DOHH2 (cell line): ENCODE measurements at regions not wholly inside any gene's neighbourhood (a gene's known extent, or its start where the extent isn't known, plus 50 kb on each side); places are given as distances from the start of the nearest gene placed in this dataset.

ENCODE experiments used
- H3F3A ChIP-seq: fragments of 200-600 bp; sonication (generic), shearing (Covaris generic); 2 replicates; pipeline ENCODE4 v1.6.0; 2016; ENCODE audit warnings: antibody characterized with exemption, mild to moderate bottlenecking; ENCODE audit not compliant: control insufficient read depth, insufficient read depth
- H3K27ac ChIP-seq: fragments of 200-600 bp; sonication (generic); 2 replicates; pipeline ENCODE4 v1.5.1; 2014; ENCODE audit warnings: low read depth, mild to moderate bottlenecking, low read length, moderate library complexity
- H3K27me3 ChIP-seq: fragments of 200-600 bp; sonication (generic); 2 replicates; pipeline ENCODE4 v1.6.1; 2014; ENCODE audit warnings: mild to moderate bottlenecking, low read length, mixed read lengths; ENCODE audit not compliant: control insufficient read depth
- H3K36me3 ChIP-seq: fragments of 200-600 bp; sonication (generic); 2 replicates; pipeline ENCODE4 v1.6.1; 2014; ENCODE audit warnings: mild to moderate bottlenecking, low read length, moderate library complexity, mixed read lengths; ENCODE audit not compliant: control insufficient read depth
- H3K4me1 ChIP-seq: fragments of 200-600 bp; sonication (generic); 2 replicates; pipeline ENCODE4 v1.6.1; 2014; ENCODE audit warnings: mild to moderate bottlenecking, low read length, mixed read lengths; ENCODE audit not compliant: control insufficient read depth
- H3K4me2 ChIP-seq: fragments of 200-600 bp; sonication (generic); 2 replicates; pipeline ENCODE4 v1.6.0; 2014; ENCODE audit warnings: mild to moderate bottlenecking, low read length, moderate library complexity
- H3K4me3 ChIP-seq: fragments of 200-600 bp; sonication (generic); 2 replicates; pipeline ENCODE4 v1.5.1; 2014; ENCODE audit warnings: mild to moderate bottlenecking, low read length, mixed read lengths
- H3K79me2 ChIP-seq: fragments of 200-600 bp; sonication (generic); 2 replicates; pipeline ENCODE4 v1.6.1; 2014; ENCODE audit warnings: mild to moderate bottlenecking, low read length, mixed read lengths; ENCODE audit not compliant: control insufficient read depth
- H3K9me2 ChIP-seq: fragments of 200-600 bp; sonication (generic); replicated peaks from 2 replicates; pipeline ENCODE4 v1.6.1; 2014; ENCODE audit warnings: mild to moderate bottlenecking, low read length, mixed read lengths; ENCODE audit not compliant: control insufficient read depth
- H3K9me3 ChIP-seq: fragments of 200-600 bp; sonication (generic); 2 replicates; pipeline ENCODE4 v1.6.1; 2014; ENCODE audit warnings: antibody characterized with exemption, low read length, mixed read lengths; ENCODE audit not compliant: control insufficient read depth, insufficient read depth
- H4K20me1 ChIP-seq: fragments of 200-600 bp; sonication (generic); 2 replicates; pipeline ENCODE4 v1.6.0; 2014; ENCODE audit warnings: low read depth, mild to moderate bottlenecking, antibody characterized with exemption, low read length, moderate library complexity; ENCODE audit not compliant: control insufficient read depth, insufficient read depth
- EZH2phosphoT487 ChIP-seq: fragments of 200-600 bp; sonication (generic); IDR thresholded peaks from 2 replicates; pipeline ENCODE4 v1.6.1; 2017; ENCODE audit warnings: borderline replicate concordance, mild to moderate bottlenecking, antibody characterized with exemption, low read length, moderate library complexity, mixed read lengths
- TF ChIP-seq, protein P1 (sequence below): fragments of 200-600 bp; sonication (generic); IDR thresholded peaks from one replicate; pipeline ENCODE4 v1.5.1; 2014; ENCODE audit warnings: antibody characterized with exemption, mild to moderate bottlenecking, low read depth, low read length; ENCODE audit not compliant: poor library complexity, severe bottlenecking

DNA sequence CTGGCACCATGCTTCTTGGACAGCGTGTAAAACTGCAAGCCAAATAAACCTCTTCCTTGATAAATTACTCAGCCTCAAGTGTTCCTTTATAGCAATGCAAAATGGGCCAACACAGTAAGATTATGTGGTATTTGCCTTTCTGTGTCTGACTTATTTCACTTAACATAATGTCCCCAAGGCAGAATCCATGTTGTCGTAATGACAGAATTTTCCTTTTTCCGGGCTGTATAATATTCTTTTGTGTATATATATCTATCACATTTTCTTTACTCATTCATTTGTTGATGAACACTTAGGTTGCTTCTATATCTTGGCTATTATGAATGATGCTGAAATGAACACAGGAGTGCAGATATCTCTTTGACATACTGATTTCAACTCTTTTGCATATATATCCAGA, 209.1 kb upstream of the PTER start:
- no peak overlapping the region for H3K27ac ChIP-seq
- peaks cover 4% of the 10 kb centered on the region; the same call in 1 of the 2 replicates for H3K9me3 ChIP-seq
- H3K4me3 ChIP-seq = no peak overlapping the region
- H3K9me2 ChIP-seq = no peaks in the 10 kb centered on the region
- no peak overlapping the region for H3K4me2 ChIP-seq
- H4K20me1 ChIP-seq = no peaks in the 10 kb centered on the region
- no peaks in the 10 kb centered on the region for H3F3A ChIP-seq
- TF ChIP-seq, protein P1, sequence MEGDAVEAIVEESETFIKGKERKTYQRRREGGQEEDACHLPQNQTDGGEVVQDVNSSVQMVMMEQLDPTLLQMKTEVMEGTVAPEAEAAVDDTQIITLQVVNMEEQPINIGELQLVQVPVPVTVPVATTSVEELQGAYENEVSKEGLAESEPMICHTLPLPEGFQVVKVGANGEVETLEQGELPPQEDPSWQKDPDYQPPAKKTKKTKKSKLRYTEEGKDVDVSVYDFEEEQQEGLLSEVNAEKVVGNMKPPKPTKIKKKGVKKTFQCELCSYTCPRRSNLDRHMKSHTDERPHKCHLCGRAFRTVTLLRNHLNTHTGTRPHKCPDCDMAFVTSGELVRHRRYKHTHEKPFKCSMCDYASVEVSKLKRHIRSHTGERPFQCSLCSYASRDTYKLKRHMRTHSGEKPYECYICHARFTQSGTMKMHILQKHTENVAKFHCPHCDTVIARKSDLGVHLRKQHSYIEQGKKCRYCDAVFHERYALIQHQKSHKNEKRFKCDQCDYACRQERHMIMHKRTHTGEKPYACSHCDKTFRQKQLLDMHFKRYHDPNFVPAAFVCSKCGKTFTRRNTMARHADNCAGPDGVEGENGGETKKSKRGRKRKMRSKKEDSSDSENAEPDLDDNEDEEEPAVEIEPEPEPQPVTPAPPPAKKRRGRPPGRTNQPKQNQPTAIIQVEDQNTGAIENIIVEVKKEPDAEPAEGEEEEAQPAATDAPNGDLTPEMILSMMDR = no peak
- no peak for TF ChIP-seq EZH2phosphoT487
- no peaks in the 10 kb centered on the region for H3K79me2 ChIP-seq
- no peaks in the 10 kb centered on the region for H3K27me3 ChIP-seq
- H3K4me1 ChIP-seq = no peaks in the 10 kb centered on the region
- H3K36me3 ChIP-seq = no peaks in the 10 kb centered on the region

DNA sequence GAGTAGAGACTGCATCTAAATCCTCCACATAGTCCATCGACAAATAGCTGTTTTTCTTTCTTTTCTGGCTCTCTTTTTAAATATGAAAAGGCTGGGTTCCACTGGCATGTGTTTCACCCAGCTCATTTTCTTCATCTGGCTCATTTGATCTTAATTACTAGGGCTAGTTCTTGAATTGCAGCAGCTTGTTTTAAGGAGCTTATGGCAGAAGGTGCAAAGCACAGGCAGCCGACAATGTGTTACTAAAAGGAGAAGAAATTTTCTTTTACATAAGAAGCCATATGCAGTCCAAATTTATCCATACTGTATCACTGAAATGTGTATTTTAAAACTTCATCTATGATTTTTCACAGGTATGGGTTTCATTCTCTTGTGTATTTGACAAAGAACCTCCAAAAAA, 205.6 kb upstream of the PTER start:
- Histone ChIP-seq H3K79me2 (no peaks in the 10 kb centered on the region), H3K27ac (no peak overlapping the region), H3K36me3 (no peaks in the 10 kb centered on the region), H3K4me1 (no peaks in the 10 kb centered on the region), H4K20me1 (no peaks in the 10 kb centered on the region), H3K9me3 (peaks cover 4% of the 10 kb centered on the region; the same call in 1 of the 2 replicates), H3K4me3 (no peak overlapping the region), H3F3A (no peaks in the 10 kb centered on the region), H3K9me2 (no peaks in the 10 kb centered on the region), H3K27me3 (no peaks in the 10 kb centered on the region), H3K4me2 (no peak overlapping the region)
- TF ChIP-seq, protein P1 = no peak
- TF ChIP-seq EZH2phosphoT487 = no peak

DNA sequence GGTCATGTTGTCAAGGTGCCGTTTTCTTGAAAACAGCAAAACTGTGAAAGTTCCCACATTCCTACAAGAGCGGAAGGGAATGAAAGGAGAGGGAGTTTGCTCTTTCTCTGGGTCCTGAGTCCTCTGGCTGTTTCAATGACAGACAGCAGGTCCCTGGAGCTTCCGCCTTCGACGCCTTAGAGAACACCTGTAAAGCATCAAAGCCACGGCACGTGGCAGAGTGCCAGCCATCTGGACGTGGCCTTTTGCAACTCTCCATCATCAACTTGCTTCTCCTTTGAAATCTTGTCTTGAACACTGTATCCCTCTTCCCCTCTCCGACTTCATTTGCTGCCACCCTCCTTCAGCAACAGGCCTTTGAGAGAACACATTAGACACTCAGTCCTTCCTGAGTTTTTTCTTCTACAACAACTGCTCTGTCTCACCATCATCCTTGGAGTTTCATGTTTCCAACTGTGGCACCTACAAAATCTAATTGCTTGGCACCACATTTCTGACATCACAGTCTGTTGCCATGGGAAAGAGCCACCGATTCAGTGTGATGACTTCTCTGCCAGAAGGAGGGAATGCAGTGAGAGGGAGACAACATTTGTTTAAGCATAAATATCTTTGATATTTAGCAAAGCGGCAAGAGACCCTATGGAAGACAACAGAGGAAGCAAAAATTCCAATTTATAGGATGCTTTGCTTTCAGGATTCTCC, 204.9 kb upstream of the PTER start:
- no peaks in the 10 kb centered on the region for H3F3A ChIP-seq
- no peaks in the 10 kb centered on the region for H3K79me2 ChIP-seq
- H4K20me1 ChIP-seq = no peaks in the 10 kb centered on the region
- H3K27ac ChIP-seq = no peak overlapping the region
- H3K36me3 ChIP-seq = no peaks in the 10 kb centered on the region
- no peak overlapping the region for H3K4me3 ChIP-seq
- H3K27me3 ChIP-seq = no peaks in the 10 kb centered on the region
- no peaks in the 10 kb centered on the region for H3K9me2 ChIP-seq
- no peak overlapping the region for H3K4me2 ChIP-seq
- TF ChIP-seq EZH2phosphoT487 = no peak
- TF ChIP-seq, protein P1 = no peak
- peaks cover 4% of the 10 kb centered on the region; the same call in 1 of the 2 replicates for H3K9me3 ChIP-seq
- H3K4me1 ChIP-seq = no peaks in the 10 kb centered on the region
